ENCODE measurements at regions not wholly inside any gene's neighbourhood (a gene's known extent, or its start where the extent isn't known, plus 50 kb on each side); places are given as distances from the start of the nearest gene placed in this dataset.

GRCh38 chr12:3998397-3998796, 125.2 kb upstream of the PARP11 start:
- DNase-seq (ENCODE audit: low read depth in 3 of 3, low spot score in 1 of 3), result no peak

GRCh38 chr12:3996322-3996721, 123.1 kb upstream of the PARP11 start:
- DNase-seq (ENCODE audit: low read depth in 3 of 3, low spot score in 1 of 3), result no peak

- DNase-seq (ENCODE audit: low read depth in 3 of 3, low spot score in 1 of 3), result no peak
Measured at GRCh38 chr12:3995306-3995705, 122.1 kb upstream of the PARP11 start.

- no peak for DNase-seq (ENCODE audit: low read depth in 3 of 3, low spot score in 1 of 3)
Measured at GRCh38 chr12:3994500-3994899, 121.3 kb upstream of the PARP11 start.

DNA sequence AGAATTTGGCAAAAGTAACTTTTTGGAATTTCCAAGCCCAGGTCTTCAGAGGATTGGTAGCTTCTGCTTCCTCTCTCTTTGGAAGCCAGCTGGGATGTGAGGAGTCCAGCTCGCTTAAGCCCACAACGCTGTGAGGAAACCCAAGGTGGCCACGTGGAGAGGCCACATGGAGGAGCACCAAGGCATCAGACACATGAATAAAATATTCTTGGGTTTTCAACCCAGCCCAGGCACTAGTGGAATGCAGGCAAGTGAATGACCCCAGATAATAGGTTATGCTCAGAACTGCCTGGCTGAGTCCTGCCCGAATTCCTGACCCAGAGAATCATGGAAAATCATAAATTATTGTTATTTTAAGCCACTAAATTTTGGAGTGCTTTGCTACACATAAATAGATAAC, 119.7 kb upstream of the PARP11 start:
- no peak for DNase-seq (ENCODE audit: low read depth in 3 of 3, low spot score in 1 of 3)

- DNase-seq (ENCODE audit: low read depth in 3 of 3, low spot score in 1 of 3), result no peak
Measured at GRCh38 chr12:3991798-3992580, 118.8 kb upstream of the PARP11 start.

GRCh38 chr12:3990501-3991280, 117.5 kb upstream of the PARP11 start:
- no peak for DNase-seq (ENCODE audit: low read depth in 3 of 3, low spot score in 1 of 3)

- DNase-seq (ENCODE audit: low read depth in 3 of 3, low spot score in 1 of 3), result no peak
Measured at GRCh38 chr12:3989218-3989550, 116.0 kb upstream of the PARP11 start.

DNA sequence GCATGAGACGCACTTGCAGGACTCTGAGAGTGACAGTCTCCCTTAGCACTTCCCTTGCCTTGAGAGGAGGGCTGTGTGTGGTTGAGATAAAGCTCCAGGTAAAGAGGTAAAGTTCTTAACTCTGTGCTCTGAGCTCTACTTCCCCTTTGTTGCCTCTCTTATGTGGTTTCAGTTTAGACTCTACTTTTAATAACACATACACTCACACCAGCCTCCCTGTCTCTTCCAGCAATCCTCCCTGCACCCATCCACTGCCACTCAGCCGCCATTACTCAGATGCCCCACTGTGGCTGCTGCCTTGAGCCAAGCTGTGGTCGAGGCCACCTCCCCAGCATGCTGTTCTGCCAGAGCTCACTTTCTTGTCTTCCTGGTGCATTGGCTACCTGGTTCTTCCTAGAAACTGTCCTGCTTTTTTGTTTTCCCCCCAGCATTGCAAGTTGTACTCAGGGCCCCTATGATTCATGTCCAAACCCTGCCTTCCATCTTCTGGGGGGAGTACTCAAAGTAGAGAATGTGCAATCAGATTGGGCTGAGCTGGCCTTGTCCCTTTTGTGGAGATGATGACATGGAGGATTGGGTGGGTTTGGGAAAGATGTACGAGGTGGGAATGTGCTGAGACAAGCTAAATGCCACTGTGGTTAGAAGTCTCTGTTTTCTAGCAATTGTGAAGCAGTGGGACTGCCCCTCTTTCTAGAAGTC, 115.5 kb upstream of the PARP11 start:
- no peak for DNase-seq (ENCODE audit: low read depth in 3 of 3, low spot score in 1 of 3)

DNA sequence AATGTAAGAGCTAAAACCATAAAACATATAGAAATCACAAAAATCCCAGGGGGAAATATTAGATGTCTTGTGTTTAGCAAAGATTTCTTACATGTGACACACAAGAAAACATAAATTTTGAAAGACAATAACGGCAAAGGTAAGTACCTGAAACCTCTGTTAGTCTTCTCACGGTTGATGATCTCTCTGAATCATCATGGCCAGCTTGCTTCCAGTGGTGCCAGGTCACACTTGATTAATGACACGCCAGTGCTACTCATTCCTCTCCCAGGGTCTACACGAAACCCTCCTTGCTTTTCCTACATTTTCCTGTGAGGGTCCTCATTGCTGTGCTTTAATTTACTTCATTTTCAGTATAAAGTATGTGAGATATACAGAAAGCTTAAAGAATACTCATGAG, 114.4 kb upstream of the PARP11 start:
- DNase-seq (ENCODE audit: low read depth in 3 of 3, low spot score in 1 of 3), result no peak

DNA sequence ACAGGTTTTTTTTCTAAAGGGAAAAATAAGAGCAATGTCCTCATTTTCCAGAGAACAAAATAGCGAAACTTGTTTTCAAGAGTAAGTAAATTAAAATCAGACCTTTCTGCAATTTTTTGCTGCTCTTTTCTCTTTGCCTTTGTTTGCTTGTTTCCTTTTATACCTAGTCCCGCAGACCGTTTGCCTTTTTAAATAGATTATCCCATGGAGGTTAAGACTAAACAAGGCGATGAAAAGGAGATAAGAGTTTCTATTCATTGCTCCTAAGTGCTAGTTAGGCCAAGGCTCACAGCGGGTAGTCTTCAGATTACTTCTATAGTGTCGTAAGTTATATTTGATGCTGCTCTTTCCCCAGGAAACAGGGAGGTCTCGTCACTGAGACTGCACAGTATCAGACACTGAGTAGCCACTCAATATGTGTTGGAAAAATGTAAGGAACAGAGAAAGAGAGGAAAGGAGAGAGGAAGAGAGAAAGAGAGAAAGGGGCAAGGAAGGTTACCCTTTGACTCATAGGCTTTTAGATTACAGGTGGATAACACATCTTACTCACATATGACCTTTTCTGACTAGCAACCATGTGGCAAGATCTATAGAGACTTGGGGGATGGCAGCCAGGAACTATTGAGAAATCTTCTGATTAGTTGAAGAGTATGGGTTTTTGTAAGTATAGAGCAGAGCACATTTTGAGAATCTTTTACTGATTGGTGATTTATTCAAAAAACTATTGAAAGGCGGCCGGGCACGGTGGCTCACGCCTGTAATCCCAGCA, 107.5 kb upstream of the PARP11 start:
- no peak for DNase-seq (ENCODE audit: low read depth in 3 of 3, low spot score in 1 of 3)

- DNase-seq (ENCODE audit: low read depth in 3 of 3, low spot score in 1 of 3), result no peak
Measured at GRCh38 chr12:3977621-3978020, 104.4 kb upstream of the PARP11 start.

GRCh38 chr12:3976351-3976938, 103.2 kb upstream of the PARP11 start:
- no peak for DNase-seq (ENCODE audit: low read depth in 3 of 3, low spot score in 1 of 3)

GRCh38 chr12:3975652-3976051, 102.5 kb upstream of the PARP11 start:
- no peak for DNase-seq (ENCODE audit: low read depth in 3 of 3, low spot score in 1 of 3)

GRCh38 chr12:3974883-3975282, 101.7 kb upstream of the PARP11 start:
- no peak for DNase-seq (ENCODE audit: low read depth in 3 of 3, low spot score in 1 of 3)

GRCh38 chr12:3973973-3974644, 100.9 kb upstream of the PARP11 start:
- no peak for DNase-seq (ENCODE audit: low read depth in 3 of 3, low spot score in 1 of 3)

- no peak for DNase-seq (ENCODE audit: low read depth in 3 of 3, low spot score in 1 of 3)
Measured at GRCh38 chr12:3973269-3973884, 100.2 kb upstream of the PARP11 start.

- DNase-seq (ENCODE audit: low read depth in 3 of 3, low spot score in 1 of 3), result no peak
Measured at GRCh38 chr12:3972576-3972975, 99.4 kb upstream of the PARP11 start.

DNA sequence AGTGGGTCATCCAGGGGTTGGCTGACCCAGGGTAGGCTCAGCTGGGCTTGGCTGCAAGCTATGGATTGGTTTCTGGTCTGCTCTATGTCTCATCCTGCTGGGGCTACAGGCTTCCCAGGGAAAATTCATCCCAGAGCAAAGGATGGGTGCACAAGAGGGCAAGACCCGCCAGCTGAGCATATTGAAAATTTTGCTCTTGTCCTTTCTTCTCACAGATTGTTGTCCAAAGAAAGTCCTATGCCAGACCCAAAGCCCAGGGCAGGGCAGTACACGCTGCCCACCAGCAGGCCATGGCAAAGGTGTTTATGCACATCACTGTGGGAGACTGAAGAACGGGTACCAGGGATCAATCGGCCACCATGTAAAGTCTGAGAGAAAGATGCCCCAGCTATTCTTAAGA, 95.3 kb upstream of the PARP11 start:
- DNase-seq (ENCODE audit: low read depth in 3 of 3, low spot score in 1 of 3), result no peak

DNA sequence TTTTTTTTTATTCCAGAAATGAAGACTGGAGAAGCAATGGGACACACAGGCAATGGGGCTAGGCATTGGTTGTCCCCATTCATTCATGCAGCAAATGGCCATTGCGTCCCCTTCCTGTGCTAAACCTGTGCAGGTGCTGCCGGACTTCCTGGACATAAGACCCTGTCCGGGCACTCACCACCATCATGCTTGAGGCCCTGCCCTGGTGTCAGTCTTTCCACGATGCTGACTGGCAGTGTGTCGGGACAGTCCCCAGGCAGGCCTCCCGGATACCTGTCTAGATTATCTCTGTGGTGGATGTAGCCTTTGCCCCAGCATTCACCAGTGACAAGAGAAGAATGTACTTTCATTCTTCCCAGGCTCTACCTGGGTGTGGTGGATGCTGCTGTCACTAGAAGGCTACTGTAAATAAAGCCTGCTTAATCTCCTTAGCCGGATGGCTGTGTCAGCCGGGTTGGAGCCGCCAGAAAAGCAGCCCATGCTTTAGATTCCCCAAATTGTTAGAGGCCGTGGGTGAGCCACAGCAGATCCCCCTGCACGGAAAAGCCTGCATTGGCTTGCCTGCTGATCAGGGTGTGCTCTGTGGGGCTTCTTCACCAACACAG, 94.5 kb upstream of the PARP11 start:
- no peak for DNase-seq (ENCODE audit: low read depth in 3 of 3, low spot score in 1 of 3)

All from stimulated activated CD4-positive, alpha-beta T cell treated with anti-CD3 and anti-CD28 coated beads, TNF-alpha, amount 100 ng/mL, for 1 hour (primary cell).